ENCODE measurements at regions not wholly inside any gene's neighbourhood (a gene's known extent, or its start where the extent isn't known, plus 50 kb on each side); places are given as distances from the start of the nearest gene placed in this dataset.
"Not testable (repeated sequence)": the region's sequence is repeated elsewhere in the genome, so short reads cannot be mapped to it uniquely, and the experiment has no call there.

GRCh38 chr16:19963301-19963700 lies 78.7 kb upstream of the GPRC5B start:
- no peak for DNase-seq (ENCODE audit: extremely low read depth, low read depth)
- TF ChIP-seq CTCF (IDR thresholded peaks at IDR 0.05; ENCODE audit: low read depth, low read length), result no peak

DNA sequence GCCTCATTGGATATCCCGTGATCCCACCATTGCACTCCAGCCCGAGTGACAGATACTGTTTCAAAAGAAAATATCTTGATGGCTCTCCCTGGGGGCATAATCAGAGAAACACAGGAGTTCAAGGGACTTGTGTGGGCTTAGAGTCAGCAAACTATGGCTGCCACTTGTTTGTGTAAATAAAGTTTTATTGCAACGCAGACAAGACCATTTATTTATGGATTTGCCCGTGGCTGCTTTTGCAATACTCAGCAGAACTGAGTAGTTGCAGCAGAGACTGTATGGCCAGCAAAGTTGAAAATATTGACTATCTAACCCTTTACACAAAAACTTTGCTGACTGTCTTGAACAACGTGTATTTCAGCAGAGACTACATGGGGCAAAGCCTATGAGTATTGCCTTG lies 75.5 kb upstream of the GPRC5B start:
- DNase-seq (ENCODE audit: extremely low read depth, low read depth), result no peak
- TF ChIP-seq CTCF (IDR thresholded peaks at IDR 0.05; ENCODE audit: low read depth, low read length), result no peak

- no peak for TF ChIP-seq CTCF (IDR thresholded peaks at IDR 0.05; ENCODE audit: low read depth, low read length)
- no peak for DNase-seq (ENCODE audit: extremely low read depth, low read depth)
These were observed 75.1 kb upstream of the GPRC5B start for GRCh38 chr16:19959736-19960135.

GRCh38 chr16:19955896-19956295 lies 71.2 kb upstream of the GPRC5B start:
- not testable (repeated sequence) for DNase-seq (ENCODE audit: extremely low read depth, low read depth)

GRCh38 chr16:19955084-19955483 lies 70.4 kb upstream of the GPRC5B start:
- not testable (repeated sequence) for DNase-seq (ENCODE audit: extremely low read depth, low read depth)

DNA sequence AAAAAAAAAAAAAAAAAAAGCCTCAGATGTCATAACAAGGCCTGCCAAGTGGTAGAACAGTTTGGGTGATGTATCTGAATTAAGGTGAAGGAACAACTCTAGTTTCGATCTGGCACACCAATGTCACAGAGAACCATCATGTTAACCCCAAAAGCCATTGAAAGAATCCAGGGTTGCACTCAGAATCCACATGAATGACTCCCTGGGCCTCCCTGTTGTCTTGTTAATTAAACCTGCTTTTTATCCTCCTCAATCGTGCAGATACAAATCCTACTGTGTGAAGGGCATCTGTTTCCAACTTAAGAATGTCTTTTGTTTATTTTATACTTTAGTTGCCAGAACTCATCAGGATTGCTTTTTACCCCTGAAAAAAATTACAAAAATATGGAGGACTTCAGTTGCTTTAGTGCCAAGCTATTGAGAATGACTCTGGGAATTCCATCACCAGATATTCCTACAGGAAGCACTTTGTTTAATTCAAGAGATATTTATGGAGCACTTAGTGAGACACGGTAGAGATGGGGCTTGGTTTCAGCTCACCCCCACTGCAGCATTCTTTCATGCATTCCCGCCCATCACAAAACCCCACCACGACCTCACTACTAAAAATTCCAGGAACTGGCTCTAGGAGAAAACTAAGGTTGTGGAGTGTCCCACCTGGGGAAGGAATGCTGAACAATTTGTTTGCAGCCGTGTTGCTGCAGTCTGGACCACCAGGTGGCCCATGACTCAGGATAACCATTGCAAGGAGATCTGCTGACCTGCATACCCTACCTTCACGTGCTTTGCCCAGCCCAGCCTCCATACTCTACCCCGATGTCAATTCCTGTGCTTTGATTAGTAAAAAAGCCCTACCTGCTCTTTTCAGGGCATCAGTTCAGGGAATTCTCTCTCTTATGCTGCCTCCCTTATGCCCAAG lies 63.8 kb upstream of the GPRC5B start:
- DNase-seq (ENCODE audit: extremely low read depth, low read depth), result no peak
- TF ChIP-seq CTCF (IDR thresholded peaks at IDR 0.05; ENCODE audit: low read depth, low read length), result no peak

DNA sequence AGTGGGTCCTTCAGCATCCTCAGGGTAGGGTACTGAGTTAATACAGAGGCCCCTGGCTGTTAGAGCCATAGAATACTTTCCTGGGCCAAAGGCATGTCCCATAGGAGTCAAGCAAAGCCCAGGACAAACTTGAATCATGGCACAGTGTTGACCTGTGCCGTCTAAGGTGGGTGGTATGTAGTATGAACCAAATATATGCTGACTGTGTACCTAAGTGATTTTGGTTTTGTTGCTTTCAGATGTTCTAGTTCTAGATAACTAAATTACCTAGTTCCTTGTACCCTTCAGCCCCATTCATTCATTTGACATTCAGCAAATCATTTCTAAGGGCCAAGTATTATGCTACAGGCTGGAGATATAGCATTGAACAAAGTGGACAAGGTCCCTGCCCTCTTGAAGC lies 61.3 kb upstream of the GPRC5B start:
- TF ChIP-seq CTCF (IDR thresholded peaks at IDR 0.05; ENCODE audit: low read depth, low read length), result no peak
- DNase-seq (ENCODE audit: extremely low read depth, low read depth), result no peak

GRCh38 chr16:19940195-19940594 lies 55.5 kb upstream of the GPRC5B start:
- no peak for TF ChIP-seq CTCF (IDR thresholded peaks at IDR 0.05; ENCODE audit: low read depth, low read length)
- no peak for DNase-seq (ENCODE audit: extremely low read depth, low read depth)
